HepG2 (cell line): ENCODE measurements at regions not wholly inside any gene's neighbourhood (a gene's known extent, or its start where the extent isn't known, plus 50 kb on each side); places are given as distances from the start of the nearest gene placed in this dataset.
A peak's percentile ranks its signal among the peaks of the same experiment; 100 is the strongest.

ENCODE experiments used
- ATAC-seq: fragments of 200-7000 bp; cut with Tn5 transposase; 3 replicates; pipeline ENCODE4 v1.9.1; 2020; ENCODE audit warnings: mild to moderate bottlenecking, moderate library complexity
- BruUV-seq: library from RNA; stranded (reverse); fragments of 400-500 nt; replicated peaks from 2 replicates; lab custom pipeline; 2021; lab: Mats Ljungman, UMichigan
- CTCF ChIA-PET: fragments of 300-600 bp; formaldehyde crosslinking; extraction: SDS; loops from one replicate; lab custom pipeline; 2021; ENCODE audit warnings: low total read pairs, inconsistent platforms, low intra/inter-chr PET ratio; lab: Yijun Ruan, JAX
- POLR2A ChIA-PET: fragments of 350-600 bp; sonication (Branson Sonifier 250); formaldehyde crosslinking; loops from one replicate; lab custom pipeline; 2020; ENCODE audit warnings: antibody characterized with exemption, inconsistent platforms; lab: Yijun Ruan, JAX
- DNase-seq: peaks from one replicate; pipeline ENCODE4 v3.0.0-alpha.2; 2015; ENCODE audit warnings: low spot score
- FAIRE-seq: peaks from 3 replicates; lab custom pipeline; 2011; peaks lifted over from hg19 to GRCh38; lab: Jason Lieb, UNC
- H2AFZ ChIP-seq: one replicate; pipeline ENCODE4 v1.6.1; 2011; ENCODE audit warnings: low read length, inconsistent platforms
- H3K27ac ChIP-seq: fragments of 300-600 bp; 3 replicates; pipeline ENCODE4 v1.8.0; 2011; ENCODE audit warnings: mixed run types, mild to moderate bottlenecking, mixed read lengths, low read length, inconsistent platforms; ENCODE audit not compliant: insufficient read depth; ENCODE audit errors: extremely low read length
- H3K27me3 ChIP-seq, 2 experiments: fragments of 200-600 bp in 1 of 2; 2 replicates in 1 of 2; 3 replicates in 1 of 2; pipeline versions ENCODE4 v1.6.0 to v1.8.0; 2011; ENCODE audit warnings: low read length in 2 of 2, mild to moderate bottlenecking in 2 of 2, moderate library complexity in 2 of 2, inconsistent platforms in 1 of 2; ENCODE audit not compliant: insufficient read depth in 2 of 2, control insufficient read depth in 1 of 2
- H3K36me3 ChIP-seq, 2 experiments: fragments of 200-600 bp in 1 of 2; replicated peaks in 1 of 2; 2 replicates in 1 of 2; 3 replicates in 1 of 2; pipeline versions ENCODE4 v1.5.1 to v1.8.0; 2011; ENCODE audit warnings: low read length in 2 of 2, inconsistent platforms in 1 of 2; ENCODE audit not compliant: insufficient read depth in 2 of 2, control insufficient read depth in 1 of 2
- H3K4me1 ChIP-seq: 2 replicates; pipeline ENCODE4 v1.5.1; 2012; ENCODE audit warnings: low read length, inconsistent platforms; ENCODE audit not compliant: insufficient read depth
- H3K4me2 ChIP-seq: 2 replicates; pipeline ENCODE4 v1.6.0; 2011; ENCODE audit warnings: low read depth, low read length, inconsistent platforms
- H3K4me3 ChIP-seq, 3 experiments: fragments of 200-600 bp in 1 of 3; sonication (generic), shearing (Covaris generic) in 1 of 3; replicated peaks in 1 of 3; 2 replicates each; pipeline ENCODE4 v1.5.1; 2011 to 2016; ENCODE audit warnings: low read length in 3 of 3, inconsistent platforms in 2 of 3, low read depth in 2 of 3, mild to moderate bottlenecking in 2 of 3, control low read depth in 1 of 3, mixed read lengths in 1 of 3; ENCODE audit not compliant: insufficient read depth in 1 of 3
- H3K79me2 ChIP-seq: one replicate; pipeline ENCODE4 v1.6.1; 2011; ENCODE audit warnings: low read length, inconsistent platforms; ENCODE audit not compliant: insufficient read depth
- H3K9ac ChIP-seq: 2 replicates; pipeline ENCODE4 v1.6.0; 2011; ENCODE audit warnings: mild to moderate bottlenecking, low read depth, low read length, inconsistent platforms; ENCODE audit not compliant: insufficient read depth
- H3K9me3 ChIP-seq: 2 replicates; pipeline ENCODE4 v1.5.1; 2012; ENCODE audit warnings: mild to moderate bottlenecking, low read length
- H4K20me1 ChIP-seq: 2 replicates; pipeline ENCODE4 v1.6.0; 2011; ENCODE audit warnings: inconsistent platforms, mild to moderate bottlenecking, low read length, moderate library complexity; ENCODE audit not compliant: insufficient read depth
- ASH2L ChIP-seq: fragments of 300-600, 200-600 bp; sonication (generic); IDR thresholded peaks from 2 replicates; pipeline ENCODE4 v1.7.0; 2017; ENCODE audit warnings: low read depth, mild to moderate bottlenecking, moderate library complexity, mixed read lengths, low read length; ENCODE audit not compliant: insufficient read length
- E2F5 ChIP-seq: sonication (generic); formaldehyde crosslinking; conservative IDR thresholded peaks from 2 replicates; pipeline ENCODE4 v1.4.0; 2020; ENCODE audit warnings: missing genetic modification reagents
- HDAC1 ChIP-seq: sonication (generic); formaldehyde crosslinking; IDR thresholded peaks from 2 replicates; pipeline ENCODE4 v1.5.1; 2020; ENCODE audit warnings: mild to moderate bottlenecking, missing genetic modification reagents
- KLF11 ChIP-seq: IDR thresholded peaks from 2 replicates; pipeline ENCODE4 v1.6.1; 2016; ENCODE audit warnings: missing compliant biosample characterization
- NFKBIZ ChIP-seq: IDR thresholded peaks from 2 replicates; pipeline ENCODE4 v1.6.1; 2018; ENCODE audit warnings: missing genetic modification reagents, missing compliant biosample characterization
- REL ChIP-seq: sonication (generic); formaldehyde crosslinking; conservative IDR thresholded peaks from 2 replicates; pipeline ENCODE4 v1.8.0; 2022; ENCODE audit warnings: mild to moderate bottlenecking, missing genetic modification reagents, moderate library complexity
- TERF1 ChIP-seq: sonication (generic); formaldehyde crosslinking; IDR thresholded peaks from 2 replicates; pipeline ENCODE4 v1.8.0; 2022; ENCODE audit warnings: mild to moderate bottlenecking, missing genetic modification reagents, moderate library complexity
- TRAFD1 ChIP-seq: sonication (generic); formaldehyde crosslinking; IDR thresholded peaks from 2 replicates; pipeline ENCODE4 v1.5.1; 2020; ENCODE audit warnings: missing genetic modification reagents, mild to moderate bottlenecking, borderline replicate concordance
- ZFP91 ChIP-seq: sonication (generic); formaldehyde crosslinking; IDR thresholded peaks from 2 replicates; pipeline ENCODE4 v1.9.0; 2022; ENCODE audit warnings: missing genetic modification reagents, mild to moderate bottlenecking, borderline replicate concordance
- ZNF10 ChIP-seq: sonication (generic); formaldehyde crosslinking; IDR thresholded peaks from 2 replicates; pipeline ENCODE4 v1.4.0; 2020; ENCODE audit warnings: mild to moderate bottlenecking, low read depth, missing genetic modification reagents, borderline replicate concordance
- ZNF768 ChIP-seq: sonication (generic); formaldehyde crosslinking; IDR thresholded peaks from 2 replicates; pipeline ENCODE4 v1.4.0; 2020; ENCODE audit warnings: missing genetic modification reagents
- WGBS: methylation state at CpG from one replicate; pipeline ENCODE4 v1.1.6; 2017; ENCODE audit warnings: low lambda C conversion rate; 5-methylcytosine and 5-hydroxymethylcytosine counted together
- in situ Hi-C: cut with HindIII; loops from 2 replicates; pipeline ENCODE4 v1.10.0; 2017; ENCODE audit warnings: low pct_unique_long_range_greater_than_20kb; ENCODE audit not compliant: extremely low pct_ligation_motif_present
- intact Hi-C: fragments of 100-400 bp; cut with micrococcal nuclease; formaldehyde crosslinking; loops from one replicate; pipeline ENCODE4 v1.10.0; 2022; ENCODE audit not compliant: unreplicated experiment

GRCh38 chr2:109675666-109676345, 61.6 kb downstream of the SOWAHC start (continued):
- TF ChIP-seq ZFP91 (CRISPR knock-in tag), result peak; percentile 74; the same call in 1 of the 2 replicates
- TF ChIP-seq ZNF10, result no peak
- no peak for TF ChIP-seq KLF11 (CRISPR knock-in tag)
- TF ChIP-seq TERF1 (CRISPR knock-in tag), result no peak

- in situ Hi-C loops (no loop called here), intact Hi-C loops (loop anchor here (2.0 kb wide), 2 partner anchors 14 to 32 kb away; no protein-coding TSS in a partner anchor)
- Histone ChIP-seq H2AFZ (no peak overlapping the region), H4K20me1 (no peaks in the 10 kb centered on the region), H3K27ac (peak overlapping the region; percentile 70), H3K79me2 (no peaks in the 10 kb centered on the region), H3K4me2 (peak overlapping the region; percentile 71), H3K4me1 (peaks cover 81% of the 10 kb centered on the region), H3K27me3 (no peaks in the 10 kb centered on the region), H3K36me3 (no peaks in the 10 kb centered on the region), H3K9ac (peak overlapping the region; percentile 53), H3K4me3 (peak overlapping the region in 2 of 3 experiments; percentile 9 to 50; a peak in 2 of 6 replicates), H3K9me3 (no peaks in the 10 kb centered on the region)
- no TSS peak for BruUV-seq
- DNase-seq (no peak), FAIRE-seq (no peak), ATAC-seq (peak; percentile 21)
- WGBS, result 39% methylated on average over 7 of the region's 7 CpGs
- ChIA-PET CTCF (no interaction called here), POLR2A (interaction anchor here (1.1 to 8.9 kb wide), 10 partner anchors 9 to 130 kb away, joined by 3 to 125 read pairs (median 5); partner anchors contain the start of genes SEPTIN10 and SOWAHC)
- TF ChIP-seq TERF1 (CRISPR knock-in tag) (no peak), E2F5 (CRISPR knock-in tag) (no peak), NFKBIZ (no peak), REL (CRISPR knock-in tag) (no peak), ZNF768 (0 out of 2 replicates have a peak, but pooled peaks have one; percentile 33), ASH2L (no peak), HDAC1 (peak; percentile 41; the same call in 1 of the 2 replicates), TRAFD1 (CRISPR knock-in tag) (no peak)
Observed at GRCh38 chr2:109676346-109676902, 62.3 kb downstream of the SOWAHC start.
